HG03558 (cell line): ENCODE measurements at regions not wholly inside any gene's neighbourhood (a gene's known extent, or its start where the extent isn't known, plus 50 kb on each side); places are given as distances from the start of the nearest gene placed in this dataset.
A peak's percentile ranks its signal among the peaks of the same experiment; 100 is the strongest.

Experiments used
- ATAC-seq: cut with Tn5 transposase; IDR thresholded peaks from one replicate; pipeline ENCODE4 v1.9.1; 2021; ENCODE audit warnings: moderate number of reproducible peaks; ENCODE audit not compliant: unreplicated experiment; ENCODE audit errors: extremely low read depth

DNA sequence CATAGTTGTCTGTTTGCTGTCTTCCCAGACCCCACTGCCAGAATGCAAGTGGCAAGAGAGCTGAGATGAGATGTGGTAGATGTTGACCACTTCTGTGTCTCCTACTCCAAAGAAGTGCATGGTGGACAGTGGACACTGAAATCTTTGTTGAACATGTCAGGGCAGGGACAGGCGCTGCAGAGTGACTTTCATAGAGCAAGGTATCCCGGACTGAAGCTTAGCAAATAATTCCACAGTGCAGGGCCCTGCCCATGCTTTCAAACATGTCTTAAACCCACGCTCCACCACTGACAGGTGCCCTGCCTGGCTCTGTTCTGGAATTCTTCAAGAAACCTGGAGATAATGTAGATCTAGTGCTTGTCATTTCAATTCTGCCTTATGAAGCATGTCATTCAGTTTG lies 470.5 kb upstream of the ID2 start:
- no peak for ATAC-seq

GRCh38 chr2:8212239-8212638 lies 469.6 kb upstream of the ID2 start:
- ATAC-seq = no peak

- no peak for ATAC-seq
These were observed 467.7 kb upstream of the ID2 start for GRCh38 chr2:8214036-8214615.

DNA sequence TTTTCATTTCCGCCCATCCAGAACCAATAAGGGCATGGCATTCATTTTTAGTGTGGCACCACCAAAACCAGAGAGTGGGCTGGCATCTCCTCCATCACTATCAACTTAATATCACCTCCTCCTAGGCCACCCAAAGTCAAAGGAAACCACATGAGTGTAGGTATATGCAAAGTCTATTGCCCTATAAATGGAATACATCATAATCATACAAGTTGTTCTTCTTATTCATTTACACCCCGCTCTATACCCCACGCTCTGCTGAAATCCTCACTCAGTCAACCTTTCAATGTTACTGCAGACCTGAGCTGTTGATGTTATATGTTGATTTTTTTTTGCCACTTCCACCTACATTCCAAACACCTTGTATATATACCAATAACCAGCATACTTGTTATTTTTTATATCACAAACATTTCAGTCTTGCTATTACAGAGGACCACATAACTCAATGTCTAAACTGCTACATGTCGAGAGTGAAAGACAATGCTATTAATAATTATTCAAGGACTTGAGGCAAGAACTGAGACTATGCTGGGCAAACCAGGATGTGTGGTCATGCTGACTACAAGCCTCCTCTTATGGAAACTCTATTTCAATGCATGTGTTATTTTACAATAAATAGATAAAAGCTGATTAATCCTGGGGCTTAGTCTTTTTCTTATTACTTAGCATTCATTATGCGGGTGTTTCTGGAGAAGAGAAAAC lies 466.5 kb upstream of the ID2 start:
- ATAC-seq = peak; percentile 75

DNA sequence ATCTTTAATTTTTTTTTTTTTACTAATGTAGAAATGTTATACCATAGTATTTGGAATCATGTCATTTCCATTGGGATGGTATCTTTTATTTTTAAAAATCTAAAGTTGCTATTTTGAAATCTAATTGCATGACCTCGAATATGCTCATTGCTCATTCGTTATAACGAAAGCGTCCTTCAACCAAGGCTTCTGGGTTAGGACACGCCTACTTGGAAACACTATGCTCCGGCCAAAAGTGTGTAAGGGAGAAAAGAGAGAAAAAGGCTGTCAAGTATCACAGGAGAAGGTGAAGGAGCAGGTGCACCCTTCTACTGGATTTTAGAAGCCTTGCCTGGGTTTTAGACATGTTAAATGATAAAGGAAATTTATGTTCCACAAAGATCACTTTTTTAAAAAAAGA lies 465.9 kb upstream of the ID2 start:
- ATAC-seq = no peak

GRCh38 chr2:8216397-8216796 lies 465.5 kb upstream of the ID2 start:
- ATAC-seq = no peak

DNA sequence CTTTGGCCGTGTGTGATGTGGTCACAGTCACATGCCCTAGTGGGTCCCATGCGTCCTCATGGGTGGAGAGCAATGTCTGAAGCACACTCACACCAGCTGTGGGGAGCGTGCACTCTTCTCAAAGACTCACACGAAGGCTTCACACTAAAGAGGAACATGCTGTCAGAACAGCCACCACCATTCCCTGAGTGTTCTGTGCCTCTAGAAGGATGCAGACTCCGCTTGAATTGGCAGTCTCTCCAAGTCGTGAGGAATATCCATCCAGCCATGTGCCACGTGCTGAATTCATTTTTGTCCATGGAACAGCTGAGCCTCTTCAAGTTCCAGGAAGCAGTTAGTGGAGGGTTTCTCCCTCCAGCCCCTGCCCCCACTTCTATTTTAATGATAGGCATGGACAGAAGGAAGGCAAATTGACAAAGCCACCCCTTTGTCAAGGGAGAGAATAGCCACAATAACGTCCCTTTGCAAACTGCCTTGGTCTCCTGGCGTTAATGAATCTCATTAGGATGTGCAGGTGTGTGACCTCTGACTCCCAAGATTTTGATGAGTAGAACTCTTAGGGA lies 464.3 kb upstream of the ID2 start:
- ATAC-seq = no peak

- no peak for ATAC-seq
These were observed 462.8 kb upstream of the ID2 start for GRCh38 chr2:8219096-8219495.

DNA sequence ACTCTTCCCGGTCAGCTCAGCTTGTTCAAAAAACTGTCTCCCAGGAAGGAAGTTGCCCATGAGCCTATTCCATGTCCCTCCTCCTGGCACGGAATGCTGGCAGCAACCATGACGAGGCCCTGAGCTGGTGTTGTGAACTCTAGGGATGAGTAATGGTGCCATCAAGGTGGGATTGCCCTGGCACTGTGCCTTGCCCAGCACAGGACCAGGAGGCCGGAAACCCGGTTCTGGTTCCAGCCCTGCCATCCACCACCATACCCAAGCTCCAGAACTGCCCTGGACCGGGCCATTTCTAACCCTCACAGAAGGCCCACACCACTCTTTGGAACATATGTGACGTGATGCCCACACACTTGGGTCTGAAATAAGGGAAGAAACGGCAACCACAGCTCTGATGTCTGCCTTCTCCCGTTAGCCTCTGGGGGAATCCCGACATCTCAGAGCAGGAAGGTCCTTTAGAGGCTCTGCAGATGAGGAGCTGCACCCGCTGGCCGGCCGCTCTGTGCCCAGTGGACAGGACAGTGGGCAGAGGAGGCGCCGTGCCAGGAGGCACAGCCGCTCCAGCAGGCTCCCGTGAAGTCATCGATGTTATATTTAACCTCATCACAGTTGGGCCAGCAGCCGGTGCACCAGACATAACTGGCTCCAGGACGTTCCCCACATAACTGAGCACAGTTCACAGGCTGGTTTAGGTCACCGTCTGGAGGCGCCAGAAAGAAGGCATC lies 462.1 kb upstream of the ID2 start:
- no peak for ATAC-seq

DNA sequence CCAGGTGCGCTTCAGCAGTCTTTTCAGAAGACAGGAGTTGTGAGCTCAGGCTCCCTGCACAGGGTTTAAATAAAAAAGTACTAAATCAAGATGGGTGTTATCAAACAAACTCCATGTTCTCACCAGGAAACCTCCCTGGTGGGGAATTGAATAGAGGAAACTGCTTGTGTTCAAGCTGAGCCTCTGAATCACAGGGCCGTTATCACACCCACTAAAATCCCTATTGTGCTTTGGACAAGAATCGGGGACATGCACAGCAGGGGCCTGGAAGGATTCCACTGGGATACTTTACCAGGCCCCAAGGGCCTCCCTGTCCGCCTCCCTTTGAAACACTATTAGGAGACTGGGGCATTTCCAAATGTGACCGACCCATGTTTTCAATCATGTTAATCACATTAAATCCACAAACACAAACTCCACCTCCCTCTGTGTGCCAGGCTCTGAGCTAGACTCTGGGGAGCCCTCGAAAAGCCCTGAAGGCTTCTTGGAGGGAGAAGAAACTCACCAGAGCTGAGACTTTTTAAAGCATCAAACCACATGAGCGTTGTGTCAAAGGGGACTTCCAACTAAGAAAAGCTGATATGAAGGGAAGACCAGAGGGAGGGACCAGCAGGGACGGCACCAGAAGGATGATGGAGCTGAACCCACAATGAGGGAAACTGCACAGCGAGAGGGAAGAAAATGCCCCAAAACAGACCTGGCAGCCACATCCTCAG lies 458.7 kb upstream of the ID2 start:
- ATAC-seq = no peak

DNA sequence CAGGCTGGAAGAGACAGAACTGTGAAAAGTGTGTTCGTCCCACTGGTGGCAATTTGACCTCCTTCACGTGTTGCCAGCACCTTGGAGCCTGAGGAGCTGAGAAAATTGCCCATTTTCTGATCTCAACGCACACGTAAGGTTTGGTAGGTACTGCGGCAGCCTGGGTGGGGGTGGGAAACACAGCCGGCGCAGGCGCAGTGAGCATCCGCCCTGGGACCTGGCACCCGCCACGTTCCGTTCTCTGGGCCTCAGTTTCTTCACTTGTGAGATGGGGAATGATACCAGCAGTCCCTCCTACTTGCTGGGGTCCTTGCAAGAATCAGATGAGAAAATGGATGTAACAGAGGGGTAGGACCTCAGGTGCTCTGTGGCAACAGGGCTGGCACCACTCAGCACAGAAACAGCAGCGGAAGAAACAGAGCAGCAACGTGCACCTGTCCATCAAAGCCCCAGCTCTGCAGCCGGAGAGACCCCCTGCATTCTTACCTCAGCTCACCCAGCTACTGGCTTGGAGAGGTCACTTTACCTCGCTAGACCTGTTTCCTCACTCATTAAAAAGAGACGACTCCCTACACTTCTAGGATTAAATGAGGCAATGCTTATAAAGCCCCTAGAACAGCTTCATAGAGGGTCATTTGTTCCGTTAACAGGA lies 458.0 kb upstream of the ID2 start:
- no peak for ATAC-seq

GRCh38 chr2:8224347-8225190 lies 457.3 kb upstream of the ID2 start:
- ATAC-seq = no peak

DNA sequence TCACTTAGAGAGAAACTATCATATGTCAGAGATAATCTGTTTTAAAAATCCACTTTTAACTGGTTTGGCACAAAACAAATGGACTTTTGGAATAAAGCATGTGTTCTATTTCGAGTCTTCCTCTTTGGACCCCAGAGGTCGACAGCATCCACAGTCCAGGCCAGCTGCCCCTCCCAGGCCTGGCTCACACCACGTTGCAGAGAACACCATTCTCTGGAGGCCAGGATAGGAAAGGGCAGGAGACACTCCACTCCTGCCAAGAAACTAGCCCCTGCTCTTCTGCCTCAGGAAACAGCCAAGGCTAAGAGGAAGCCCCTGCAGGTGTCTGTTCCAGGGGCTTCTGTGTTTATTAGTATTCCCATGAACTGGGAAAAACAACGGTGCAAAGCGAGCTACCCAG lies 456.6 kb upstream of the ID2 start:
- ATAC-seq = no peak

DNA sequence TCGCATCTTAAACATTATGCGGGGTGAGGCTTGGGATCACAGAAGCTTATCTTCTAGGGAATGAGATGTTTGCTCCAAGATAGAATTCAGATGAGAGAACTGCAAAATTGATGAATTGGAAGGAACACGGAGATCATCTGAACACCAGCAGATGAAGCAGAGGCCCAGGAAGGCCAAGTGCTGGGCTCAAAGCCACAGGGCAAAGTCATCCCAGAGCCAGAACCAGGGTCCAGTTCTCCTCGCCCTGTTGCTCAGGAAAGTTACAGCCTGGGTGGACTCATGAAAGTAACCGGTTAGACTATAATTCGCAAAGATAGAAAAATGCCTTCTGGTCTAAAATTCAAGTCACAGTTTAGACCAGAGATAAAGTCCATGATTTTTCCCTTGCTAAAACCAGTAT lies 456.1 kb upstream of the ID2 start:
- ATAC-seq = no peak

GRCh38 chr2:8229546-8229986 lies 452.3 kb upstream of the ID2 start:
- ATAC-seq = peak; percentile 86

- ATAC-seq = no peak
These were observed 451.4 kb upstream of the ID2 start for GRCh38 chr2:8230466-8230865.

- ATAC-seq = no peak
These were observed 450.0 kb upstream of the ID2 start for GRCh38 chr2:8231902-8232301.

- ATAC-seq = no peak
These were observed 449.0 kb upstream of the ID2 start for GRCh38 chr2:8232871-8233270.

DNA sequence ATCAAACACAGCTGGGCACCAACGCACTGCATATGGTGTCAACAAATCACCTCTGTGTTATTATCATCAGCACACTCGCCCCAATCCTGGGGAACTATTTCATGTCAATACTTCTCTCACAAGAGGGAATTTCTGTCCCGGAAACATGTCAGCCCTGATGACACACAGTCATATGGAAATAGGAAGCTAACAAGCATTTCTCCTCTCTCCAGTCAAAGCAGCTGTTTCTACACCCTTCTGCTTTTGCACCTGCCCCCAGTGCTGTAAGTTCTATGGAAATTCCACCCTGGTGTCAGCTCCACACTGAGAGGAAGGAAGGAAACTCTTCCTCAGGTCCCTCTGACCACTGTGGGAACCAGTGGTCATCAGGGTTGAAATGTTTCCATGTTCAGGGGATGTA lies 447.6 kb upstream of the ID2 start:
- ATAC-seq = peak; percentile 16
